GM12892 (cell line): ENCODE measurements at regions not wholly inside any gene's neighbourhood (a gene's known extent, or its start where the extent isn't known, plus 50 kb on each side); places are given as distances from the start of the nearest gene placed in this dataset.

ENCODE experiments used
- POLR2A ChIP-seq: IDR thresholded peaks from 2 replicates; pipeline ENCODE4 v1.6.1; 2011; ENCODE audit warnings: low read depth, low read length, control low read depth
- TAF1 ChIP-seq: IDR thresholded peaks from 2 replicates; pipeline ENCODE4 v1.6.1; 2011; ENCODE audit warnings: low read depth, mild to moderate bottlenecking, control low read depth, low read length, borderline replicate concordance

DNA sequence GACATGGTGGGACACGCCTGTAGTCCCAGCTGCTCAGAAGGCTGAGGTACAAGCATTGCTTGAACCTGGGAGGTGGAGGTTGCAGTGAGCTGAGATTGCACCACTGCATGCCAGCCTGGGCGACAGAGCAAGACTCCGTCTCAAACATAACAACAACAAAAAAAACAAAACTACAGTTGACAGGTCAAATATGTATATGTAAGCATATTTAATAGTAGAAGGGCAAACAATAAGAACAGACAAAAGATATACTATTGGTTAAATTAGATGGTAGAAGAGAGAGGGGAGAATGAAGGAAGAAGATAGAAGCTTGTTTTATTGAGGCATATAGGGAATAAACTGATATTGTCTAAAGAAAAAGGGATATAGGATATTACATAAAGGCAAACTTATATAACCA lies 247.1 kb downstream of the KLF13 start:
- TF ChIP-seq POLR2A (no peak), TAF1 (no peak)
